MM.1S (cell line): ENCODE measurements at regions not wholly inside any gene's neighbourhood (a gene's known extent, or its start where the extent isn't known, plus 50 kb on each side); places are given as distances from the start of the nearest gene placed in this dataset.

Experiments used
- CTCF ChIP-seq: fragments of 300-600 bp; sonication (generic); IDR thresholded peaks from 2 replicates; pipeline ENCODE4 v1.5.1; 2016; ENCODE audit warnings: antibody characterized with exemption, low read length, mixed read lengths
- EZH2 ChIP-seq: fragments of 300-600 bp; sonication (generic); optimal IDR thresholded peaks from 2 replicates; pipeline ENCODE3; 2017; ENCODE audit warnings: low read depth, mild to moderate bottlenecking, antibody characterized with exemption, low read length, mixed read lengths

- no peak for TF ChIP-seq EZH2
- no peak for TF ChIP-seq CTCF
Observed at GRCh38 chr9:107810461-107810961, 320.9 kb upstream of the KLF4 start.
